Stimulated activated CD8-positive, alpha-beta memory T cell treated with anti-CD3 and anti-CD28 coated beads, Interleukin-7, amount 100 ng/mL, for 48 hours (primary cell): ENCODE measurements at regions not wholly inside any gene's neighbourhood (a gene's known extent, or its start where the extent isn't known, plus 50 kb on each side); places are given as distances from the start of the nearest gene placed in this dataset.

Source experiments
- DNase-seq, 2 donors: peaks; one replicate each; pipeline ENCODE4 v3.0.0-alpha.2; 2020; ENCODE audit warnings: low read depth in 1 of 2; ENCODE audit errors: extremely low read depth in 1 of 2

GRCh38 chr3:106719077-106719476, 658.2 kb upstream of the CCDC54 start:
- DNase-seq, result no peak

- DNase-seq, result no peak
Observed at GRCh38 chr3:106719583-106719982, 657.7 kb upstream of the CCDC54 start.

GRCh38 chr3:106720510-106720909, 656.7 kb upstream of the CCDC54 start:
- DNase-seq, result no peak

GRCh38 chr3:106725566-106725965, 651.7 kb upstream of the CCDC54 start:
- DNase-seq, result no peak

GRCh38 chr3:106728315-106729098, 648.7 kb upstream of the CCDC54 start:
- no peak for DNase-seq

- no peak for DNase-seq
Observed at GRCh38 chr3:106729481-106729880, 647.8 kb upstream of the CCDC54 start.

- no peak for DNase-seq
Observed at GRCh38 chr3:106731230-106731629, 646.0 kb upstream of the CCDC54 start.

GRCh38 chr3:106734712-106735111, 642.5 kb upstream of the CCDC54 start:
- no peak for DNase-seq

GRCh38 chr3:106737265-106737664, 640.0 kb upstream of the CCDC54 start:
- no peak for DNase-seq

GRCh38 chr3:106740116-106740515, 637.1 kb upstream of the CCDC54 start:
- no peak for DNase-seq

GRCh38 chr3:106745344-106746168, 631.7 kb upstream of the CCDC54 start:
- DNase-seq, result no peak

GRCh38 chr3:106746286-106746685, 631.0 kb upstream of the CCDC54 start:
- DNase-seq, result no peak

GRCh38 chr3:106748472-106749262, 628.6 kb upstream of the CCDC54 start:
- no peak for DNase-seq

- no peak for DNase-seq
Observed at GRCh38 chr3:106750092-106750491, 627.1 kb upstream of the CCDC54 start.

- no peak for DNase-seq
Observed at GRCh38 chr3:106755336-106755735, 621.9 kb upstream of the CCDC54 start.

- DNase-seq, result no peak
Observed at GRCh38 chr3:106756901-106757300, 620.3 kb upstream of the CCDC54 start.

- no peak for DNase-seq
Observed at GRCh38 chr3:106758459-106758858, 618.8 kb upstream of the CCDC54 start.

- no peak for DNase-seq
Observed at GRCh38 chr3:106759731-106760130, 617.5 kb upstream of the CCDC54 start.

GRCh38 chr3:106765342-106765741, 611.9 kb upstream of the CCDC54 start:
- no peak for DNase-seq

GRCh38 chr3:106768941-106769480, 608.2 kb upstream of the CCDC54 start:
- DNase-seq, result no peak

- DNase-seq, result no peak
Observed at GRCh38 chr3:106773795-106774194, 603.4 kb upstream of the CCDC54 start.
